ENCODE measurements at regions not wholly inside any gene's neighbourhood (a gene's known extent, or its start where the extent isn't known, plus 50 kb on each side); places are given as distances from the start of the nearest gene placed in this dataset.

GRCh38 chr6:167058261-167058660 is 59.1 kb downstream of the CEP43 start:
- CTCF ChIA-PET: no interaction called here

More at GRCh38 chr6:167058261-167058660, 59.1 kb downstream of the CEP43 start:
- Histone ChIP-seq H3K4me3 (ENCODE audit: low read depth, low read length) (no peak overlapping the region), H3K27me3 (ENCODE audit: control insufficient read depth, insufficient read depth, low read length) (no peaks in the 10 kb centered on the region), H3K36me3 (ENCODE audit: control insufficient read depth, insufficient read depth, low read length) (no peaks in the 10 kb centered on the region)
- no peak for DNase-seq (ENCODE audit: low read depth)
- POLR2A ChIA-PET: no interaction called here
- no peak for TF ChIP-seq CTCF (IDR thresholded peaks at IDR 0.05; ENCODE audit: insufficient read depth, low read depth, low read length)
